Naive thymus-derived CD4-positive, alpha-beta T cell (primary cell): ENCODE measurements at regions not wholly inside any gene's neighbourhood (a gene's known extent, or its start where the extent isn't known, plus 50 kb on each side); places are given as distances from the start of the nearest gene placed in this dataset.

ENCODE experiments used
- ATAC-seq: fragments of 150-1000 bp; cut with Tn5 transposase; 2 replicates; pipeline ENCODE4 v1.10.0; 2021; ENCODE audit warnings: mild to moderate bottlenecking, moderate library complexity
- CTCF ChIA-PET: fragments of 350-600 bp; sonication (Branson Sonifier 250); formaldehyde crosslinking; loops from one replicate; lab custom pipeline; 2021; ENCODE audit warnings: antibody characterized with exemption; lab: Charles Lee
- POLR2A ChIA-PET: fragments of 350-600 bp; sonication (Branson Sonifier 250); formaldehyde crosslinking; loops from one replicate; lab custom pipeline; 2021; ENCODE audit warnings: antibody characterized with exemption, inconsistent platforms; lab: Charles Lee
- DNase-seq, 9 donors: peaks; one replicate each; pipeline versions ENCODE4 v3.0.0 to v3.0.0-alpha.2; 2020 to 2022; ENCODE audit warnings: mixed read lengths in 1 of 9
- H3K27ac ChIP-seq: one replicate; pipeline ENCODE4 v1.7.0; 2013; ENCODE audit warnings: mild to moderate bottlenecking, low read depth, low read length, moderate library complexity
- H3K27me3 ChIP-seq, 2 donors: one replicate each; pipeline ENCODE4 v1.7.0; 2013; ENCODE audit warnings: low read length in 2 of 2, mild to moderate bottlenecking in 2 of 2, moderate library complexity in 2 of 2; ENCODE audit not compliant: control insufficient read depth in 2 of 2, insufficient read depth in 2 of 2
- H3K36me3 ChIP-seq, 3 experiments: 1 replicate in 2 of 3; 2 replicates in 1 of 3; pipeline ENCODE4 v1.7.0; 2013; ENCODE audit warnings: low read length in 3 of 3, mild to moderate bottlenecking in 3 of 3, moderate library complexity in 1 of 3; ENCODE audit not compliant: insufficient read depth in 3 of 3, control insufficient read depth in 2 of 3
- H3K4me1 ChIP-seq, 2 donors: one replicate each; pipeline ENCODE4 v1.7.0; 2013; ENCODE audit warnings: low read length in 2 of 2, mild to moderate bottlenecking in 2 of 2, moderate library complexity in 1 of 2; ENCODE audit not compliant: control insufficient read depth in 2 of 2, insufficient read depth in 2 of 2
- H3K4me3 ChIP-seq: 2 replicates; pipeline ENCODE4 v1.7.0; 2013; ENCODE audit warnings: mild to moderate bottlenecking, low read length
- H3K9me3 ChIP-seq, 3 experiments: 1 replicate in 2 of 3; 2 replicates in 1 of 3; pipeline ENCODE4 v1.7.0; 2013; ENCODE audit warnings: low read length in 3 of 3; ENCODE audit not compliant: control insufficient read depth in 2 of 3
- H3K27ac Mint-ChIP-seq, 9 donors: one replicate each; pipeline ENCODE4 v1.8.0; 2020 to 2022; ENCODE audit warnings: mixed read lengths in 9 of 9, mild to moderate bottlenecking in 8 of 9, moderate library complexity in 5 of 9, inconsistent platforms in 2 of 9
- H3K27me3 Mint-ChIP-seq, 5 donors: one replicate each; pipeline ENCODE4 v1.8.0; 2021 to 2022; ENCODE audit warnings: mixed read lengths in 5 of 5, mild to moderate bottlenecking in 1 of 5
- H3K36me3 Mint-ChIP-seq, 5 donors: one replicate each; pipeline ENCODE4 v1.8.0; 2020 to 2022; ENCODE audit warnings: mixed read lengths in 5 of 5, mild to moderate bottlenecking in 3 of 5, inconsistent platforms in 1 of 5
- H3K4me1 Mint-ChIP-seq, 7 donors: one replicate each; pipeline ENCODE4 v1.8.0; 2020 to 2022; ENCODE audit warnings: mixed read lengths in 7 of 7, mild to moderate bottlenecking in 3 of 7, inconsistent platforms in 1 of 7
- H3K4me3 Mint-ChIP-seq, 10 donors: one replicate each; pipeline ENCODE4 v1.8.0; 2020 to 2022; ENCODE audit warnings: mild to moderate bottlenecking in 10 of 10, mixed read lengths in 10 of 10, moderate library complexity in 6 of 10, inconsistent platforms in 2 of 10
- H3K9me3 Mint-ChIP-seq, 11 donors: one replicate each; pipeline ENCODE4 v1.8.0; 2020 to 2022; ENCODE audit warnings: mixed read lengths in 11 of 11, mild to moderate bottlenecking in 4 of 11, inconsistent platforms in 1 of 11, moderate library complexity in 1 of 11
- intact Hi-C, 2 donors: fragments of 100-400 bp; cut with micrococcal nuclease; formaldehyde crosslinking; loops; one replicate each; pipeline ENCODE4 v1.15.1; 2023

- DNase-seq (no peak), ATAC-seq (no peak)
- H3K27ac Mint-ChIP-seq: no peak overlapping the region
- no peak overlapping the region for H3K4me3 ChIP-seq
- H3K36me3 Mint-ChIP-seq: no peaks in the 10 kb centered on the region
- peaks cover 19 to 37% (median 34%) of the 10 kb centered on the region in 5 donors for H3K27me3 Mint-ChIP-seq
- no peaks in the 10 kb centered on the region for H3K4me1 ChIP-seq
- no peaks in the 10 kb centered on the region for H3K4me1 Mint-ChIP-seq
- POLR2A ChIA-PET: no interaction called here
- H3K27ac ChIP-seq: no peak overlapping the region
- no peaks in the 10 kb centered on the region for H3K9me3 ChIP-seq
- no peaks in the 10 kb centered on the region for H3K36me3 ChIP-seq
- CTCF ChIA-PET: no interaction called here
- no peak overlapping the region for H3K4me3 Mint-ChIP-seq
- intact Hi-C loops: no loop called here
- no peaks in the 10 kb centered on the region for H3K27me3 ChIP-seq
- H3K9me3 Mint-ChIP-seq: peaks cover 0 to 6% (median 0%) of the 10 kb centered on the region in 11 donors
Observed at GRCh38 chr15:38171973-38172372, 80.7 kb upstream of the SPRED1 start.

- H3K4me3 ChIP-seq: no peak overlapping the region
- DNase-seq: no peak
- peaks cover 0 to 5% (median 0%) of the 10 kb centered on the region in 11 donors for H3K9me3 Mint-ChIP-seq
- no peaks in the 10 kb centered on the region for H3K4me1 ChIP-seq
- H3K36me3 ChIP-seq: no peaks in the 10 kb centered on the region
- H3K9me3 ChIP-seq: no peaks in the 10 kb centered on the region
- H3K27me3 Mint-ChIP-seq: peaks cover 22 to 36% (median 34%) of the 10 kb centered on the region in 5 donors
- H3K27ac ChIP-seq: no peak overlapping the region
- intact Hi-C loops: no loop called here
- POLR2A ChIA-PET: no interaction called here
- H3K4me1 Mint-ChIP-seq: no peaks in the 10 kb centered on the region
- no peak overlapping the region for H3K4me3 Mint-ChIP-seq
- no peaks in the 10 kb centered on the region for H3K27me3 ChIP-seq
- CTCF ChIA-PET: interaction anchor here (0.6 kb wide), 1 partner anchor 142 kb away, joined by 5 read pairs; no protein-coding TSS in a partner anchor
- ATAC-seq: no peak
- no peak overlapping the region for H3K27ac Mint-ChIP-seq
- no peaks in the 10 kb centered on the region for H3K36me3 Mint-ChIP-seq
Observed at GRCh38 chr15:38174691-38175090, 77.9 kb upstream of the SPRED1 start.

- Mint-ChIP-seq H3K4me3 (no peak overlapping the region), H3K9me3 (peaks cover 0 to 2% (median 0%) of the 10 kb centered on the region in 11 donors), H3K27ac (no peak overlapping the region), H3K36me3 (no peaks in the 10 kb centered on the region), H3K27me3 (peaks cover 22 to 45% (median 40%) of the 10 kb centered on the region in 5 donors), H3K4me1 (no peaks in the 10 kb centered on the region)
- Histone ChIP-seq H3K36me3 (no peaks in the 10 kb centered on the region), H3K9me3 (no peaks in the 10 kb centered on the region), H3K27me3 (no peaks in the 10 kb centered on the region), H3K4me3 (no peak overlapping the region), H3K27ac (no peak overlapping the region), H3K4me1 (no peaks in the 10 kb centered on the region)
- no peak for DNase-seq
- ChIA-PET POLR2A (no interaction called here), CTCF (no interaction called here)
- intact Hi-C loops: no loop called here
- ATAC-seq: no peak
Observed at GRCh38 chr15:38176155-38176554, 76.5 kb upstream of the SPRED1 start.

- Mint-ChIP-seq H3K27me3 (peaks cover 19 to 47% (median 37%) of the 10 kb centered on the region in 5 donors), H3K4me3 (no peak overlapping the region), H3K36me3 (no peaks in the 10 kb centered on the region), H3K27ac (no peak overlapping the region), H3K4me1 (no peaks in the 10 kb centered on the region), H3K9me3 (peaks cover 0 to 2% (median 0%) of the 10 kb centered on the region in 11 donors)
- Histone ChIP-seq H3K4me3 (no peak overlapping the region), H3K27ac (no peak overlapping the region), H3K27me3 (no peaks in the 10 kb centered on the region), H3K36me3 (no peaks in the 10 kb centered on the region), H3K9me3 (no peaks in the 10 kb centered on the region), H3K4me1 (no peaks in the 10 kb centered on the region)
- CTCF ChIA-PET: no interaction called here
- POLR2A ChIA-PET: no interaction called here
- no peak for ATAC-seq
- no peak for DNase-seq
- intact Hi-C loops: no loop called here
Observed at GRCh38 chr15:38176691-38177090, 75.9 kb upstream of the SPRED1 start.

- Histone ChIP-seq H3K4me1 (no peaks in the 10 kb centered on the region), H3K27me3 (no peaks in the 10 kb centered on the region), H3K27ac (no peak overlapping the region), H3K9me3 (no peaks in the 10 kb centered on the region), H3K36me3 (no peaks in the 10 kb centered on the region), H3K4me3 (no peak overlapping the region)
- Mint-ChIP-seq H3K4me1 (no peaks in the 10 kb centered on the region), H3K27me3 (peaks cover 9 to 52% (median 44%) of the 10 kb centered on the region in 5 donors), H3K27ac (no peak overlapping the region), H3K4me3 (no peak overlapping the region), H3K9me3 (peaks cover 0 to 2% (median 0%) of the 10 kb centered on the region in 11 donors), H3K36me3 (no peaks in the 10 kb centered on the region)
- ChIA-PET CTCF (no interaction called here), POLR2A (no interaction called here)
- no peak for ATAC-seq
- intact Hi-C loops: no loop called here
- no peak for DNase-seq
Observed at GRCh38 chr15:38182900-38183299, 69.7 kb upstream of the SPRED1 start.

- Histone ChIP-seq H3K27me3 (no peaks in the 10 kb centered on the region), H3K4me3 (no peak overlapping the region), H3K36me3 (no peaks in the 10 kb centered on the region), H3K4me1 (no peaks in the 10 kb centered on the region), H3K9me3 (no peaks in the 10 kb centered on the region), H3K27ac (no peak overlapping the region)
- ChIA-PET POLR2A (no interaction called here), CTCF (no interaction called here)
- Mint-ChIP-seq H3K27me3 (peaks cover 6 to 50% (median 36%) of the 10 kb centered on the region in 5 donors), H3K27ac (no peak overlapping the region), H3K9me3 (peaks cover 0 to 2% (median 0%) of the 10 kb centered on the region in 11 donors), H3K4me1 (no peaks in the 10 kb centered on the region), H3K4me3 (no peak overlapping the region), H3K36me3 (no peaks in the 10 kb centered on the region)
- DNase-seq (no peak), ATAC-seq (no peak)
- intact Hi-C loops: no loop called here
Observed at GRCh38 chr15:38186507-38186906, 66.1 kb upstream of the SPRED1 start.

- Mint-ChIP-seq H3K27me3 (peaks cover 6 to 44% (median 31%) of the 10 kb centered on the region in 5 donors), H3K27ac (no peak overlapping the region), H3K36me3 (no peaks in the 10 kb centered on the region), H3K9me3 (peaks cover 0 to 2% (median 0%) of the 10 kb centered on the region in 11 donors), H3K4me3 (no peak overlapping the region), H3K4me1 (no peaks in the 10 kb centered on the region)
- intact Hi-C loops: no loop called here
- no peaks in the 10 kb centered on the region for H3K27me3 ChIP-seq
- no peak for ATAC-seq
- CTCF ChIA-PET: no interaction called here
- no peaks in the 10 kb centered on the region for H3K9me3 ChIP-seq
- H3K27ac ChIP-seq: no peak overlapping the region
- no peaks in the 10 kb centered on the region for H3K36me3 ChIP-seq
- no peaks in the 10 kb centered on the region for H3K4me1 ChIP-seq
- no peak overlapping the region for H3K4me3 ChIP-seq
- POLR2A ChIA-PET: no interaction called here
- DNase-seq: no peak
Observed at GRCh38 chr15:38187630-38188313, 64.9 kb upstream of the SPRED1 start.
